Stimulated activated CD4-positive, alpha-beta T cell treated with anti-CD3 and anti-CD28 coated beads, TNF-alpha, amount 100 ng/mL, for 1 hour (primary cell): ENCODE measurements at regions not wholly inside any gene's neighbourhood (a gene's known extent, or its start where the extent isn't known, plus 50 kb on each side); places are given as distances from the start of the nearest gene placed in this dataset.
A peak's percentile ranks its signal among the peaks of the same experiment; 100 is the strongest.

Experiments used
- DNase-seq, 3 donors: peaks; one replicate each; pipeline ENCODE4 v3.0.0-alpha.2; 2020; ENCODE audit warnings: low read depth in 3 of 3, low spot score in 1 of 3

GRCh38 chr1:168960595-168960994 lies 145.9 kb upstream of the ATP1B1 start:
- no peak for DNase-seq

DNA sequence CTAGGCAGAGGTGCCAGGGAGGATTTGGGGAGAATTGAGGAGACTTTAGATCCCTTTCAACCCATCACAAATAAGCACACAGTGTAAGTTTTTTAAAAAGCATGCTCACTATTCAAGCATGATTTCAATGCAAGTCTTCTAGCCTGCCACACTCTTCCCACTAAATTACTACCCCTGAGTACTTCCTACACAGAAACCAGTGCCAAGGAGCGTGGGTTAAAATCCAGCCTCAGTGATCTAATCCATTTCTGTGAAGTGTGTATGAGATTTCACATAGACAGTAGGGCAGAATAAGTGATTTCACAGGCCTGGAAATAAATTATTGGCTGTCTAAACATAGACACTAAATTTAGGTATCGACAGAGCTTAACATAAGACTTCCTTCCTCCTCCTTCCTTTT lies 142.9 kb upstream of the ATP1B1 start:
- DNase-seq, result no peak

DNA sequence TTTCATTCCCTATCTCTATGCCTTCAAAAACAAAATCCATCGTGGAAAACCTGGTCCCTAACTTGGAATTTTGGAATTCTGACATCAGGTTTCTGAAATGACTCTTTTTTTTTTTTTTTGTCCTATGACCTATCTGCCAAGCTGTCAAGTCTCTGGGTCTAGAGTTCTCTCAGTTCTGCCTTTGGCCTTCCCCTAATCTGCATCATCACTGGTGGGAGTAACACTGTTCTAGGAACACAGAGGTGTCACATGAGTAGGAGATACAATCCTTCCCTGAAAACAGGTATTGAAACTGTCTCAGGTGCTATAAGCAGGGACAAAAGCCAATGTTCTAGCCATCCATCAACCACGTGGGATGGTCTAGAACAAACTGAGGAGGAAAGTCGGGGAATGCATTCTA lies 142.0 kb upstream of the ATP1B1 start:
- DNase-seq, result no peak

- DNase-seq, result no peak
Observed at GRCh38 chr1:168966217-168966616, 140.3 kb upstream of the ATP1B1 start.

DNA sequence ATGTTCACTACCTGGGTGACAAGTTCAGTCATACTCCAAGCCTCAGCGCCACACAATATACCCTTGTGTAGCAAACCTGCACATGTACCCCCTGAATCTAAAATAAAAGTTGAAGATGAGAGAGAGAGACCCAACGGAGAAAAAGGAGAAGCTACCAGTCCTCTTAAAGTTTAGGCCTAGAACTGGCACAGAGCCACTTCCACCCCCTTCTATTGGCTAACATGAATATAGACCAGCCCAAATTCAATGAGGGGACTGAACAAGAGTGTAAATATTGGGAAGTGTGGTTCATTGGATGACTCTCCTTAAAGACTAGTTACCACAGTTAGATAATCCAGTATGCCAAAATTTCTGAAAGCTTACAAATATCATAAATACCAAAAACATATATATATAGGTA lies 139.9 kb upstream of the ATP1B1 start:
- DNase-seq, result no peak

DNA sequence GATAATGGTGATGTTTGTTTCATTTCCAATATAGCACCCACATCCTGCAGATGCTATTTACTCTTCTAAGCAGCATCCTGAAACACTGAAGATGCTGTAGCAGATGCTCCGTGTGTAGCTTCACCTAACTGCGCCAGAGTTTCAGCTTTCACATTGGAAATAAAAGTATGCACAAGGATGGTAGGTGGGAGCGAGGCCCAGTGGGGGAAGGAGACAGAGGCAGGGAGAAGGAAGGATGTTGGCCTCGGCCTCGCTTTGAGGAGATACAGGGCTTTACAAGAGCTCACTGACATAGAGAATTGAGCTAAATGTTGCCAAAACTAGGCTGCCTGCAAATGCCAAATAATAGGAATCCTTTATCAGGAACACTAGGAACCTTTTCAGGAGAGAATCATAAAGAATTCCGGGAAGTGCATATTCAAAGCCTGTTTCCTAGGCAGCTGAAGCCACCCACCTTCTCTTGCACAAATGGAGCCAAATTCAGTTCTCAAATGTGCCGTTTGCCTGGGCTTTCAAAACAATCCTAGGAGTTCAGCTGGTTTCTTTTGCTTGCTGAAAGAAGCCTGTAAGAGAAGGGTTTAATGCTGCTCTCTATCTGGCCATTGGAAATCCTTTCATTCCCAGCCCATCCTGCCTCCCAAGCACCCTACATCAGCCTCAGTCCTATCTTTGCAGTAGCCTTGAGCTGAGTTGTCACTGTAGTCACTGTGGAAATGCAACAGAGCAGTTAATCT lies 135.4 kb upstream of the ATP1B1 start:
- DNase-seq, result no peak

DNA sequence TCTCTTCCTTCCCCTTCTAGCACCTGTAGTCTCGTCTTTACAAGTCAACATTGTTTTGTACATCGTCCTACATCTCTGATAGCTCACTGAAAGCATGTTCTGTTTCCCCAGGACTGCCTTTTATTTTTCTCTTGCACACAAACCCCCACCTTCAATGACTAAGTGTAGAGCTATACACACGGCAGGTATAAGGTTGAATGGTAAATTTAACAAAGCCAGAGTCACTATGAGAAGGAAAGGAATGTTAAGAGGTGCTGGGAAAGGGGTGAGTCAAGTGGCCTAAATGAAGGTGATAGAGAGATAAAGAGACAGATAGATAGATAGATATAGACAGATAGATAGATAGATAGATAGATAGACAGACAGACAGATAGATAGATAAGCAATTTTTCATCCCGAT lies 134.3 kb upstream of the ATP1B1 start:
- DNase-seq, result no peak

DNA sequence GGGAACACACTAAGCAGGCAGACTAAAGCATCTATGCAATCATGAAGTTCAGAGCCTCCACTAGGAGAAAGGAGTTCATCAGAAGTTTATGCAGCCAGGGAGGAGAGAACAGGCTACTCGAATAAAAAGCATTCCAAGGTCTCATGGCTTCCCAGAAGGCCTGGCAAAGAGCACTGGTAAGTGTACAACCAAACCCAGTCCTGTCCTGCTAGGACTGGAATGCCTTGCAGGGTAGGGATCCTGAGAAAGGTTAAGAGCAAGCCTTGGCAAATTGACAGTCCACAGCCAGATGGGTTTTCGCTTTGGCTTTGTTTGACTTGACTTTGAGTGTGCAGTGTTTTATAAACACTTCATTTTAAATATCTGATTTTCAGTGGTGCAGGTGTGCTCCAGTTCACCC lies 133.6 kb upstream of the ATP1B1 start:
- DNase-seq, result no peak

DNA sequence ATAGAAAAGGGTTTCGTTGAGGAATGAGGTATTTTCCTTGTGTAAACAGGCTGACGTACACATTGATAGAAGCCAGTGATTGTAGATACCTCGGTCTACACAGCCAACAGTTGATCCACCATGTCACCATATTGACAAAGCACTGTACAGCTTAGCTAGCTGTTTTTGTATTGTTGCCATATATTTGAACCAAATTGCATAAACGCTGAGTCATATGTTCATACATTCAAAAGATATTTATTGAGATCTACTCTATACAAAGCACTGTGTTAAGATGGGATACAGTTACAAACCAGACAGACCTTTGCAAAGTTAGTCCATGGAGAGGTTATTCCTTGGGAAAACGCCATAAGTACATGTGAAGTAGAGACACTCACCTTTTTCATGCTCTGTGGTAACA lies 132.4 kb upstream of the ATP1B1 start:
- no peak for DNase-seq

DNA sequence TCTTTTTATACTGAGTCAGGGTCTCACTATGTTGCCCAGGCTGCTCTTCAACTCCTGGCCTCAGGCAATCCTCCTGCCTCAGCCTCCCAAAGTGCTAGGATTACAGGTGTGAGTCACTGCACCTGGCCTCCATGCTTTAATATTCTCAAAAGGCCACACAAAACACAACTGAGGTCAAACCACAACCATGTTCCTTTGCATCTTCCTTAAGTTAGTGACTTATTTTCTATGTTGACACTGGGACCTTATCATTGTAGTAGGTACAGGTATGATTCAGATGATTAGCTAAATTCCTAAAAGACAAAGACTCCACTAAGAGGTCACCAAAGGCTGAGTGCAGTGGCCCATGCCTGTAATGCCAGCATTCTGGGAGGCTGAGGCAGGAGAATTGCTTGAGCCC lies 131.9 kb upstream of the ATP1B1 start:
- DNase-seq, result no peak

DNA sequence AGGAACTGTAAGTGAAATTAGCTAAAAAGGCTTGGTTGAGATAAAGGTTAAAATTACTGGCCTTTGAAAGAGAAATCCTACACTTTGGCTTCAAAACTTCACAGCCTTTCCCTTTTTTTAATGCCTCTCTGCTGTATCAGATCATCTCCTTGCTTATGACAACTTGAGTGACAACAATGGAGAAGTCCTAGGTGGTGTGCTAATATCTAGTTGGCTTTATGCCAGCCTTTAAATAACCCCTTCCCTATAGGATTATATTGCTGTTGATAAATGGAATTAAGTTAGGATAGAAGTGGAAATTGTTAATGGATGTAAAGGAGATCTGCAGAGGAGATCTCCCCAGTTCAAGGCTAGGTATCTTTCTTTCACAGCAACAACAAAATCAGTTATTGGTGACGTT lies 130.2 kb upstream of the ATP1B1 start:
- DNase-seq, result no peak

- no peak for DNase-seq
Observed at GRCh38 chr1:168977618-168978017, 128.9 kb upstream of the ATP1B1 start.

DNA sequence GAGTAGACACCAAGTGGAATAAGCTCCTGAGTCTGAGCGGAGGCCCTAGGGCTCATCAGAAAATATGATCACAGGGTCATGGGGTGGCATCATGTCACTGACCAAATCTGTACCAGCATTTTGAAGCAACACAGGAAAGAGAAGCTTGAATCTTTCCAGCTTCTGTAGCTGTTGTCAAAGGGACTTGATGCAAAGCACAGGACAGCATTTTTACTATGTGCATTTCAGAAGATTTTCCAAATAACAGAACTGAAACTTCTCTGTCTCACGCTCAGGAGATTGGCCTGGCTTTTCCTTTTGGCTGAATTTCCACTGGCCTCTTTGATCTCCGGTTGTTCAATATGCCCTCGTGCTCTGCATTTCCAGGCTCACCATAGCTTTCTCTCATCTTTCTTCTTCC lies 127.2 kb upstream of the ATP1B1 start:
- no peak for DNase-seq

- DNase-seq, result no peak
Observed at GRCh38 chr1:168980180-168980579, 126.3 kb upstream of the ATP1B1 start.

DNA sequence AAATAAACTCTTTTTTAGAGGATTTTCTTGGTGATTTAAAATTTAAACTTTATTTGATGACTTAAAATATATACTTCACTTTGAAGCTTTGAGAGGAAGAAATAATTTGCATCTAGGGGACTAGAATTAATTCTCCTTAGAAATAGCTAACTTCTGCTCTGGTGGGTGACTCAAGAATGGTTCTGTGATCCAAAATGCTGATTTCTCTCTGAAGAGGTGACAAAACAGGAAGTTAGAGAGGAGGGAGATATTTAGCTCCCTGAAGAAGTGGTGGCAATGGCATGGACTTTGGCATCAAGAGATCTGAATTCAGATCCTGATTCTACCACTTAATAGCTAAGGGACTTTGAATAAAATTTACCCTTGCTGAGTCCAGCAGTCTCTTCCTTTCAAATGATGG lies 125.8 kb upstream of the ATP1B1 start:
- no peak for DNase-seq

- no peak for DNase-seq
Observed at GRCh38 chr1:168982778-168983177, 123.7 kb upstream of the ATP1B1 start.

DNA sequence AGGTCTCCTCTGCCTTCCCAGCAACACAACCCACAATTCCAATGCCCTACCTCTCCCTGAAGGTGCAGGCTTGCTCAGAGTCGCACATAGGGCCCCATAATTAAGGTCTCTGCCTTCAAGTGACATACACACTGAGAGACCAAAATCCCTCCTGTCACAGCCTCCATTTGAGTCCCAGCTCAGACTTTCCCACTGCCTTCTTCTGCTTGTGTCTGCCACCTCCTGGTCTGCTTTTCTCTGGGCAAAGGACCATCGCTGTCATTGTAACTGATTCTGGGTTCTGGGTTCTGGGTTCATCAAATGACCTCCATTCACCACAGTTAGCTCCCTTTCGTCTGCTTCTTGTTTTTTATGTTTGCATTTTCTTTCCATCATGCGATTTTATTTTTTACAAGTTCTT lies 119.2 kb upstream of the ATP1B1 start:
- DNase-seq, result no peak

DNA sequence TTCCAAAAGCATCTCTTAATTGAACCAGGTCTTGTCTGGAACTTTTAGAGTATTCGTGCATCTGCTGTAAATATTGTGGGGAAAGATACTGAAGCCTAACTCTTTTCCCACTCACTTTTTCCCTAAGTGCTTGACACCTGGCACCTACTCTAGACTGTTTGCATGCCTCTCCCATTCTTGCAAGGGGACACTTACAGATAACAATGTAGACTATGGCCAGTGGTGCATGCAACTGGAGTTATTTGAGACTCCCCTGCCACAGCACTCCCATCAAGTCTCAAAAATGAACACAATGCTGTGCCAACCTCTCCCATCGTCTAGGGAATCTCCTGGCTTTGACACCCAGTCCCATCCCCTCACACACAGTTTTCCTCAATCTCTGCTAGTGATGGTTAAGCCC lies 118.6 kb upstream of the ATP1B1 start:
- no peak for DNase-seq

DNA sequence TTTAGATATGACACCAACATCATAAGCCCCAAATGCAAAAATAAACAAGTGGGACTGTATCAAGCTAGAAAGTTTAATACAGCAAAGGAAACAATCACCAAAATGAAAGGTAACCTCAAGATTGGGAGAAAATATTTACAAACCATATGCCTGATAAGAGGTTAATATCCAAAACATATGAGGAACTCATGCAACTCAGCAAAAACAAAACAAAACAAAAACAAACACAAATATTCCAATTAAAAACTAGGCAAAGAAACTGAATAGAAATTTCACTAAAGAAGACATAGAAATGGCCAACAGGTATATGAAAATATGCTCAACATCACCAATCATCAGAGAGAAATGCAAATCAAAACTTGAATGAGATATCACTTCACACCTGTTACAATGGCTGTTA lies 116.5 kb upstream of the ATP1B1 start:
- DNase-seq, result no peak

DNA sequence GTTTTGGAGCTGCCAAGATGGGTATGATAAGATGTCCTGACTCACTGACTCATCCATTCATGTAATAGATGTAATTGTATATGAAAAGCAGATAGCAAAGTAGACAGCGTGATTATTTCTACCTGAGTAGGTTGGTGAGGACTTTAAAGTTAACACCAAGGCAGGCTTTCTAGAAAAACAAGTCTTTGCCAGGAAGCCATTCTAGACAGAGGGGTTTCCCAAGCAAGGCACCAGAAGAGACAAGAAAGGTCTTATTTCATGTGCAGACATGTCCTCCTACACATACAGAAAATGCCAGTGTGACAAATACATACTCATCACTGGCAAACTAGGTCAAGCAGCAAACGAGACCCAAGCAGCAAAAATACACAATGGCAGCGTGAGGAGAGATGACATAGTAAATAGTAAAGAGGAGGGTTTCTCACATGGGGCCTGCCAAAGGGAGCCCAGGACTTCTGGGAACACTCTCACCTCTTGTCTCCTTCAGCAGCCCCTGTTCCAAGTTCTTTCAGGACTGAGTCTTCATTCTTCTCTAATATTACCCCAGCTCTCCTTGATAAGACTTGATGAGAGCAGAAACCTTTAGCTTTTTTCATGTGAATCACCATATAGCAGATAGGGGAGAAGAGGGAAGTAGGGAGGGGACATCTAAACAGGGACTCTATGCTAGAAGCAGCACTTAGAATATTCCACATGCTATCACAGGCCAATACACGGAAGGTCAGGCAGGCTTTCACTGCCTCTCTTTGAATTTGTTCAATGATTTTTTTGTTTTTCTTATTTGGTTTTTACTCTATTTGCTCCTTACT lies 114.6 kb upstream of the ATP1B1 start:
- peak in 1 of 3 donors; percentile 7 for DNase-seq

DNA sequence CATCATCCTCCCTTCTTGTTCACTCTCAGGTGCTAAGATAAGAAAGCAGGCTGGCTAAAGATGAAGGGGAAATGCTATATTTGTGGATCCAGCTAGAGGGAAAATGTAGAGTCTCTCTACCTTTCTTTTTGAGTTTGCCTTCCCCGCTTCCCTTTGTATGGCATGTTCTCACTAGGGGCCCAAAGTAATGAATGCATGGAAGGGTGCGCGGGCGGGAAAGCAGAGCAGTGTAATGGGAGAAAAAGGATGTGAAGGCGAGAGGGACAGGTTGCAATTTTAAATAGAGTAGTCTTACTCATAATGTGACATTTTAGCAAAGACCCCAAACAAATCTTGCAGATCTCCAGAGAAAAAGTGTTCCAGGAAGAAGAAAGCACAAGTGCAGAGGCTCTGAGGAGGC lies 105.1 kb upstream of the ATP1B1 start:
- DNase-seq, result no peak

DNA sequence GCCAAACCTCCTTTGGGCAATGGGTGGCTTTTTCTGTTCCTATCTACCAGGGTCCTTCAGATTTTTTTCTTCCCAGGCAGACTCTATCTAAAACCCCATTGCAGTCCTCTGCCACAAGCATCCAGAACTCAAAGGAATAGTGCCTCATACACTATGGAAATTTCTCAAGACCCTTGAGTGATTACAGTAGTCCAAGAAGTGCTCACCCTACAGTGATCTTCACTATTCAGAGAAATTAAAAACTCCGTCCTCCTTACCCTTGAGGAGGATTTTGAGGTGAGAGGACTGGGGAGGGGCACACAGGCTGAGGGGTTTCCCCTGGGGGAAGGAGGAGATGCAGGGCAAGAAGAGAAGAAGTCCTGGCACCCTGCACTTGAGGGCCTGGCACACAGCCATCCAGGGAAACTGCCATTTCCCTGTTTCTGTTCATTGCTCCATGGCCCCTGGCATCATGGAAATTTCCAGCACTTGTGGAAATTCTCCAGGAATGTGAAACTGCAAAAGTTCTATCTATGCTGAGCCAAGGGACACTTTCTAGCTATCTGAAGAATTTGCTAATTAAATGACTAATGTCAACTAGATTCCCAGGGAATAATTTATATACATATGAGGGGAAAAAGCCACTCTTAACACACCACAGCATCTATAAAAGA lies 102.5 kb upstream of the ATP1B1 start:
- no peak for DNase-seq
